Mucosa of descending colon (tissue), 3 donors: ENCODE measurements at regions not wholly inside any gene's neighbourhood (a gene's known extent, or its start where the extent isn't known, plus 50 kb on each side); places are given as distances from the start of the nearest gene placed in this dataset.

Source experiments
- ATAC-seq: fragments of 200-7000 bp; cut with Tn5 transposase; one replicate; pipeline ENCODE4 v1.9.1; 2020; ENCODE audit warnings: mild to moderate bottlenecking, moderate library complexity
- DNase-seq, 3 donors: peaks; one replicate each; pipeline ENCODE4 v3.0.0-alpha.2; 2020
- H3K36me3 ChIP-seq: fragments of 200-600 bp; one replicate; pipeline ENCODE4 v1.8.0; 2021; ENCODE audit warnings: low read depth, mild to moderate bottlenecking
- H3K4me1 ChIP-seq: fragments of 200-600 bp; one replicate; pipeline ENCODE4 v1.8.0; 2021; ENCODE audit warnings: low read depth, mild to moderate bottlenecking
- H3K4me3 ChIP-seq: fragments of 200-600 bp; one replicate; pipeline ENCODE4 v1.8.0; 2021; ENCODE audit warnings: mild to moderate bottlenecking
- H3K9me3 ChIP-seq: fragments of 200-600 bp; one replicate; pipeline ENCODE4 v1.8.0; 2021; ENCODE audit warnings: mild to moderate bottlenecking
- intact Hi-C, 2 donors: fragments of 100-400 bp; cut with DNase I in 1 of 2; cut with micrococcal nuclease in 1 of 2; formaldehyde crosslinking; loops; one replicate each; pipeline versions ENCODE4 v1.11.0 to v1.11.1; 2022; cut with DNase I, micrococcal nuclease
- TF ChIP-seq, protein P1 (sequence below): fragments of 200-600 bp; IDR thresholded peaks from one replicate; pipeline ENCODE4 v1.8.0; 2022; ENCODE audit warnings: antibody characterized with exemption, mild to moderate bottlenecking
- donor health status: DM: no; HTN: no; CAD: no; lungs with moderate emphysema.
- donor health status: DM: no; HTN: no; CAD: no.
- donor health status: DM: no; HTN: yes; CAD: no.

DNA sequence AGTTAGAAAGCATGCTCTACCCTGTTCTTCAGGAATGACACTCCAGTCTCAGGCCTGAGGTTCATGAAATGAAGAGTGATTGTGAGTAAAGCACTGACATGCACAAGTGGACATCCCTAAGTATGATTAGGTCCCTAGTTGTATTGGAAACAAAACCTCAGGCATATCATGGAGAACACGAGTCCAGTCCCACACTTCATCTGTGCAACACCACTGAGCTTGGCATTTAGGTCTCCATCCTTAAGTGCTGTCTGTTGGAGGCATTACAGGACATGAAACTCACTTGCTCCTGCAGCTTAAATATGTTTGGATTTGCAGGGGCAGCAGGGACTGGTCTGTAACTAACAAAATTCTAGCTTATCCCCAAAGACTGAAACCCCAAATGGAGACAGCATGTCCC lies 250.3 kb upstream of the KLHL29 start:
- TF ChIP-seq, protein P1, sequence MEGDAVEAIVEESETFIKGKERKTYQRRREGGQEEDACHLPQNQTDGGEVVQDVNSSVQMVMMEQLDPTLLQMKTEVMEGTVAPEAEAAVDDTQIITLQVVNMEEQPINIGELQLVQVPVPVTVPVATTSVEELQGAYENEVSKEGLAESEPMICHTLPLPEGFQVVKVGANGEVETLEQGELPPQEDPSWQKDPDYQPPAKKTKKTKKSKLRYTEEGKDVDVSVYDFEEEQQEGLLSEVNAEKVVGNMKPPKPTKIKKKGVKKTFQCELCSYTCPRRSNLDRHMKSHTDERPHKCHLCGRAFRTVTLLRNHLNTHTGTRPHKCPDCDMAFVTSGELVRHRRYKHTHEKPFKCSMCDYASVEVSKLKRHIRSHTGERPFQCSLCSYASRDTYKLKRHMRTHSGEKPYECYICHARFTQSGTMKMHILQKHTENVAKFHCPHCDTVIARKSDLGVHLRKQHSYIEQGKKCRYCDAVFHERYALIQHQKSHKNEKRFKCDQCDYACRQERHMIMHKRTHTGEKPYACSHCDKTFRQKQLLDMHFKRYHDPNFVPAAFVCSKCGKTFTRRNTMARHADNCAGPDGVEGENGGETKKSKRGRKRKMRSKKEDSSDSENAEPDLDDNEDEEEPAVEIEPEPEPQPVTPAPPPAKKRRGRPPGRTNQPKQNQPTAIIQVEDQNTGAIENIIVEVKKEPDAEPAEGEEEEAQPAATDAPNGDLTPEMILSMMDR: no peak

GRCh38 chr2:23135481-23136100 lies 249.4 kb upstream of the KLHL29 start:
- no peaks in the 10 kb centered on the region for H3K36me3 ChIP-seq
- DNase-seq: no peak
- H3K9me3 ChIP-seq: no peaks in the 10 kb centered on the region
- intact Hi-C loops: no loop called here
- peak; percentile 47 for ATAC-seq
- H3K4me3 ChIP-seq: no peak overlapping the region
- H3K4me1 ChIP-seq: no peaks in the 10 kb centered on the region
- TF ChIP-seq, protein P1: no peak

More for the DNA sequence above, 250.3 kb upstream of the KLHL29 start:
- H3K36me3 ChIP-seq: no peaks in the 10 kb centered on the region
- no peak for DNase-seq
- no peak for ATAC-seq
- no peak overlapping the region for H3K4me3 ChIP-seq
- no peaks in the 10 kb centered on the region for H3K9me3 ChIP-seq
- intact Hi-C loops: no loop called here
- no peaks in the 10 kb centered on the region for H3K4me1 ChIP-seq

DNA sequence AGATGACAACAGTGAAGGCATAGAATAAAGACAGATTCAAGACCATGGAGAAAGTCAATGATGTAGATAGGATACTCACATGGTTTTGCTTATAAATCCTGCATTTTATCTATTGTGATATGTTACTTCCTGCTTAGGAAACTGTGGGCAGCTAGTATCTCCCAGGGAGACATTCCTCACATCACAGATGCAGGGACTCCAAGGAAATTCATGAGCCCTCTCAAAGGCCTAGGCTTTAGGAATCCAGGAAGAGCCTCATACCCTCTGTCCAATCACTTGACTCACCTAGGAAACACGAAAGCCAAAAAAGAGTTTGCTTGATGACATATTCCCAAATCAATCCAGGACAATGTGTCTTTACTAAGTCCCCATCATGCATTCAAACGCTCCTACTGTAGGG lies 247.8 kb upstream of the KLHL29 start:
- no peaks in the 10 kb centered on the region for H3K4me1 ChIP-seq
- no peak for ATAC-seq
- no peaks in the 10 kb centered on the region for H3K36me3 ChIP-seq
- H3K4me3 ChIP-seq: no peak overlapping the region
- H3K9me3 ChIP-seq: no peaks in the 10 kb centered on the region
- TF ChIP-seq, protein P1: no peak
- DNase-seq: no peak
- intact Hi-C loops: no loop called here

DNA sequence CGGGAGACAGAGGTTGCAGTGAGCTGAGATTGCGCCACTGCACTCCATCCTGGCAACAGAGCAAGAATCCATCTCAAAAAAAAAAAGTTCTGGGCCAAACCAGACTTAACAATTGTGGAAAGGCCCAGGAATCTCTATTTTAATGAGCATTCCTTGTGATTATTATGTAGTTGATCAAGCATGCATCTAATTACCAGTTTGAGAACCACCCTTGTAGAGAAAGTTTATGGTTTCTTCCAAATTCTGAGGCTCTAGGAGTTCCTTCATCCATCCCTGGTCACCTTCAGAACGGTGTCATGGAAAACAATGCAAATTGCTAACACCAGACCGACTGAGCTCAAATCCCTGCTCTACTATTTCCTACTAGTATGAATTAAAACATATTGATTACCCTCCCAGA lies 246.3 kb upstream of the KLHL29 start:
- intact Hi-C loops: no loop called here
- no peaks in the 10 kb centered on the region for H3K9me3 ChIP-seq
- no peaks in the 10 kb centered on the region for H3K36me3 ChIP-seq
- H3K4me3 ChIP-seq: no peak overlapping the region
- ATAC-seq (no peak), DNase-seq (no peak)
- TF ChIP-seq, protein P1: no peak
- no peaks in the 10 kb centered on the region for H3K4me1 ChIP-seq

DNA sequence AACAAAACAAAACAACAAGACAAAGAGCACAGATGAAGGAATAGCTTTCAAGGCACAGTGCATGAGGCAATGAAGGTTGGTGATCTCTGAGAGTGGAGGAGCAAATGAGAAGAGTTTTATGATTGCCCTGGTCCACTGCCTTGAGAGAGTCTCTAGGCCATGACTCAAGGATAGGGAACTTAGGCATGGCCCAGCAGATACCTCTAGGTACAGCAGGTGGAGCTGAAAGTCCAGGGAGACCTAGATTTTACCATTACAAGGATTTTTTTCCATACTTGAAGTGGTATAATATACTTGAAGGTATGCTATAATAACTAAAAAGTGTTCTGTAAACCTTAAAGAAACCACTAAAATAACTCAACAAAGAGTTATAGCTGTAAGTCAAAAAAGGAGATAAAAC lies 239.5 kb upstream of the KLHL29 start:
- no peak for ATAC-seq
- TF ChIP-seq, protein P1: no peak
- Histone ChIP-seq H3K9me3 (no peaks in the 10 kb centered on the region), H3K4me1 (no peaks in the 10 kb centered on the region), H3K36me3 (no peaks in the 10 kb centered on the region), H3K4me3 (no peak overlapping the region)
- no peak for DNase-seq
- intact Hi-C loops: no loop called here

GRCh38 chr2:23146011-23146410 lies 239.0 kb upstream of the KLHL29 start:
- DNase-seq (no peak), ATAC-seq (no peak)
- no peaks in the 10 kb centered on the region for H3K36me3 ChIP-seq
- H3K4me3 ChIP-seq: no peak overlapping the region
- intact Hi-C loops: no loop called here
- no peaks in the 10 kb centered on the region for H3K9me3 ChIP-seq
- H3K4me1 ChIP-seq: no peaks in the 10 kb centered on the region
- TF ChIP-seq, protein P1: no peak
